NCI-H2196 (cell line): ENCODE measurements at regions not wholly inside any gene's neighbourhood (a gene's known extent, or its start where the extent isn't known, plus 50 kb on each side); places are given as distances from the start of the nearest gene placed in this dataset.

Experiments used
- DNase-seq: peaks from one replicate; lab custom pipeline; 2025; ENCODE audit not compliant: unreplicated experiment; lab: John Stamatoyannopoulos, UW

- peak; percentile 45 for DNase-seq
These were observed 51.7 kb downstream of the SCN11A start for GRCh38 chr3:39000008-39000450.

GRCh38 chr3:38998086-38998485 lies 53.7 kb downstream of the SCN11A start:
- no peak for DNase-seq

- no peak for DNase-seq
These were observed 55.6 kb downstream of the SCN11A start for GRCh38 chr3:38996193-38996592.

GRCh38 chr3:38994251-38994650 lies 57.5 kb downstream of the SCN11A start:
- no peak for DNase-seq

- DNase-seq: no peak
These were observed 59.5 kb downstream of the SCN11A start for GRCh38 chr3:38992117-38992760.

GRCh38 chr3:38990621-38991020 lies 61.1 kb downstream of the SCN11A start:
- no peak for DNase-seq

- no peak for DNase-seq
These were observed 61.7 kb downstream of the SCN11A start for GRCh38 chr3:38989917-38990510.

GRCh38 chr3:38988955-38989354 lies 62.8 kb downstream of the SCN11A start:
- no peak for DNase-seq

- no peak for DNase-seq
These were observed 64.3 kb downstream of the SCN11A start for GRCh38 chr3:38987456-38987855.

- no peak for DNase-seq
These were observed 64.8 kb downstream of the SCN11A start for GRCh38 chr3:38986901-38987300.

- DNase-seq: no peak
These were observed 65.8 kb downstream of the SCN11A start for GRCh38 chr3:38985981-38986380.

- DNase-seq: no peak
These were observed 66.2 kb downstream of the SCN11A start for GRCh38 chr3:38985581-38985980.

GRCh38 chr3:38984731-38985130 lies 67.0 kb downstream of the SCN11A start:
- DNase-seq: no peak

- DNase-seq: no peak
These were observed 67.6 kb downstream of the SCN11A start for GRCh38 chr3:38984110-38984509.

- no peak for DNase-seq
These were observed 70.8 kb downstream of the SCN11A start for GRCh38 chr3:38980938-38981337.

GRCh38 chr3:38978729-38979128 lies 73.0 kb downstream of the SCN11A start:
- DNase-seq: no peak

- no peak for DNase-seq
These were observed 80.7 kb downstream of the SCN11A start for GRCh38 chr3:38970851-38971638.

- DNase-seq: no peak
These were observed 82.2 kb downstream of the SCN11A start for GRCh38 chr3:38969317-38970235.

- DNase-seq: no peak
These were observed 82.9 kb downstream of the SCN11A start for GRCh38 chr3:38968891-38969290.

GRCh38 chr3:38968403-38968802 lies 83.3 kb downstream of the SCN11A start:
- no peak for DNase-seq

GRCh38 chr3:38967693-38967989 lies 84.1 kb downstream of the SCN11A start:
- no peak for DNase-seq
